Activated CD4-positive, alpha-beta memory T cell treated with anti-CD3 and anti-CD28 coated beads, Interleukin-2, amount 10 ng/mL, durations not matched to agents 7 days and 5 days (primary cell): ENCODE measurements at regions not wholly inside any gene's neighbourhood (a gene's known extent, or its start where the extent isn't known, plus 50 kb on each side); places are given as distances from the start of the nearest gene placed in this dataset.
"Not testable (repeated sequence)": the region's sequence is repeated elsewhere in the genome, so short reads cannot be mapped to it uniquely, and the experiment has no call there.

Experiments
- CTCF ChIA-PET: fragments of 350-600 bp; sonication (Branson Sonifier 250); formaldehyde crosslinking; loops from one replicate; lab custom pipeline; 2021; ENCODE audit warnings: antibody characterized with exemption, inconsistent platforms; lab: Charles Lee
- POLR2A ChIA-PET: fragments of 350-600 bp; sonication (Branson Sonifier 250); formaldehyde crosslinking; loops from one replicate; lab custom pipeline; 2021; ENCODE audit warnings: antibody characterized with exemption; lab: Charles Lee
- DNase-seq: peaks from one replicate; pipeline ENCODE4 v3.0.0-alpha.2; 2020
- H3K27ac Mint-ChIP-seq: one replicate; pipeline ENCODE4 v1.8.0; 2021; ENCODE audit warnings: mild to moderate bottlenecking, mixed read lengths
- H3K27me3 Mint-ChIP-seq: one replicate; pipeline ENCODE4 v1.8.0; 2021; ENCODE audit warnings: mixed read lengths
- H3K36me3 Mint-ChIP-seq: one replicate; pipeline ENCODE4 v1.8.0; 2021; ENCODE audit warnings: low read depth, mixed read lengths
- H3K4me1 Mint-ChIP-seq: one replicate; pipeline ENCODE4 v1.8.0; 2021; ENCODE audit warnings: mixed read lengths
- H3K4me3 Mint-ChIP-seq: one replicate; pipeline ENCODE4 v1.8.0; 2021; ENCODE audit warnings: mild to moderate bottlenecking, mixed read lengths
- H3K9me3 Mint-ChIP-seq: one replicate; pipeline ENCODE4 v1.8.0; 2021; ENCODE audit warnings: mixed read lengths

- Mint-ChIP-seq H3K4me1 (no peaks in the 10 kb centered on the region), H3K27me3 (no peaks in the 10 kb centered on the region), H3K36me3 (no peaks in the 10 kb centered on the region), H3K4me3 (no peak overlapping the region), H3K9me3 (no peaks in the 10 kb centered on the region), H3K27ac (no peak overlapping the region)
- ChIA-PET POLR2A (no interaction called here), CTCF (interaction anchor here (0.6 kb wide), 1 partner anchor 15 kb away, joined by 3 read pairs; no protein-coding TSS in a partner anchor)
- no peak for DNase-seq
These were observed 138.1 kb upstream of the ST6GALNAC5 start for GRCh38 chr1:76729142-76729541.

- Mint-ChIP-seq H3K27ac (no peak overlapping the region), H3K4me1 (no peaks in the 10 kb centered on the region), H3K9me3 (no peaks in the 10 kb centered on the region), H3K27me3 (no peaks in the 10 kb centered on the region), H3K4me3 (no peak overlapping the region), H3K36me3 (no peaks in the 10 kb centered on the region)
- DNase-seq: no peak
- POLR2A ChIA-PET: no interaction called here
- CTCF ChIA-PET: no interaction called here
These were observed 137.3 kb upstream of the ST6GALNAC5 start for GRCh38 chr1:76730027-76730426.

- H3K36me3 Mint-ChIP-seq, H3K9me3 Mint-ChIP-seq, H3K27ac Mint-ChIP-seq, POLR2A ChIA-PET, H3K4me3 Mint-ChIP-seq, H3K4me1 Mint-ChIP-seq, H3K27me3 Mint-ChIP-seq, CTCF ChIA-PET, DNase-seq: not testable (repeated sequence)
These were observed 128.9 kb upstream of the ST6GALNAC5 start for GRCh38 chr1:76738355-76738754.

GRCh38 chr1:76740956-76741355 is 126.3 kb upstream of the ST6GALNAC5 start:
- H3K9me3 Mint-ChIP-seq, POLR2A ChIA-PET, H3K4me3 Mint-ChIP-seq, H3K36me3 Mint-ChIP-seq, H3K4me1 Mint-ChIP-seq, H3K27ac Mint-ChIP-seq, H3K27me3 Mint-ChIP-seq, DNase-seq, CTCF ChIA-PET: not testable (repeated sequence)

GRCh38 chr1:76744989-76745388 is 122.3 kb upstream of the ST6GALNAC5 start:
- ChIA-PET CTCF (no interaction called here), POLR2A (no interaction called here)
- H3K36me3 Mint-ChIP-seq: no peaks in the 10 kb centered on the region

GRCh38 chr1:76746206-76746605 is 121.1 kb upstream of the ST6GALNAC5 start:
- POLR2A ChIA-PET: no interaction called here
- H3K4me3 Mint-ChIP-seq: no peak overlapping the region
- H3K4me1 Mint-ChIP-seq: no peaks in the 10 kb centered on the region
- no peak overlapping the region for H3K27ac Mint-ChIP-seq
- H3K36me3 Mint-ChIP-seq: no peaks in the 10 kb centered on the region
- H3K27me3 Mint-ChIP-seq: no peaks in the 10 kb centered on the region
- CTCF ChIA-PET: no interaction called here
- H3K9me3 Mint-ChIP-seq: no peaks in the 10 kb centered on the region
- no peak for DNase-seq

More at GRCh38 chr1:76744989-76745388, 122.3 kb upstream of the ST6GALNAC5 start:
- no peak overlapping the region for H3K4me3 Mint-ChIP-seq
- no peaks in the 10 kb centered on the region for H3K27me3 Mint-ChIP-seq
- H3K27ac Mint-ChIP-seq: no peak overlapping the region
- H3K9me3 Mint-ChIP-seq: no peaks in the 10 kb centered on the region
- no peak for DNase-seq
- H3K4me1 Mint-ChIP-seq: no peaks in the 10 kb centered on the region

GRCh38 chr1:76754730-76755129 is 112.5 kb upstream of the ST6GALNAC5 start:
- no peaks in the 10 kb centered on the region for H3K9me3 Mint-ChIP-seq
- no peaks in the 10 kb centered on the region for H3K4me1 Mint-ChIP-seq
- no peaks in the 10 kb centered on the region for H3K36me3 Mint-ChIP-seq
- ChIA-PET POLR2A (no interaction called here), CTCF (no interaction called here)
- DNase-seq: no peak
- no peak overlapping the region for H3K4me3 Mint-ChIP-seq
- no peaks in the 10 kb centered on the region for H3K27me3 Mint-ChIP-seq
- no peak overlapping the region for H3K27ac Mint-ChIP-seq

GRCh38 chr1:76759171-76759860 is 108.0 kb upstream of the ST6GALNAC5 start:
- no peaks in the 10 kb centered on the region for H3K9me3 Mint-ChIP-seq
- no peaks in the 10 kb centered on the region for H3K36me3 Mint-ChIP-seq
- ChIA-PET CTCF (no interaction called here), POLR2A (no interaction called here)
- no peak for DNase-seq
- no peak overlapping the region for H3K27ac Mint-ChIP-seq
- no peaks in the 10 kb centered on the region for H3K27me3 Mint-ChIP-seq
- no peaks in the 10 kb centered on the region for H3K4me1 Mint-ChIP-seq
- no peak overlapping the region for H3K4me3 Mint-ChIP-seq

- Mint-ChIP-seq H3K9me3 (no peaks in the 10 kb centered on the region), H3K27me3 (no peaks in the 10 kb centered on the region), H3K4me3 (no peak overlapping the region), H3K4me1 (no peaks in the 10 kb centered on the region), H3K36me3 (no peaks in the 10 kb centered on the region), H3K27ac (no peak overlapping the region)
- DNase-seq: no peak
- POLR2A ChIA-PET: no interaction called here
- CTCF ChIA-PET: no interaction called here
These were observed 107.3 kb upstream of the ST6GALNAC5 start for GRCh38 chr1:76759950-76760349.

- ChIA-PET CTCF (no interaction called here), POLR2A (no interaction called here)
- no peak for DNase-seq
- no peaks in the 10 kb centered on the region for H3K27me3 Mint-ChIP-seq
- no peaks in the 10 kb centered on the region for H3K9me3 Mint-ChIP-seq
- no peaks in the 10 kb centered on the region for H3K4me1 Mint-ChIP-seq
- H3K36me3 Mint-ChIP-seq: no peaks in the 10 kb centered on the region
- H3K4me3 Mint-ChIP-seq: no peak overlapping the region
- H3K27ac Mint-ChIP-seq: no peak overlapping the region
These were observed 103.5 kb upstream of the ST6GALNAC5 start for GRCh38 chr1:76763738-76764137.

- Mint-ChIP-seq H3K4me1 (no peaks in the 10 kb centered on the region), H3K27me3 (no peaks in the 10 kb centered on the region), H3K36me3 (no peaks in the 10 kb centered on the region), H3K9me3 (no peaks in the 10 kb centered on the region), H3K4me3 (no peak overlapping the region), H3K27ac (no peak overlapping the region)
- DNase-seq: no peak
- ChIA-PET CTCF (no interaction called here), POLR2A (no interaction called here)
These were observed 102.4 kb upstream of the ST6GALNAC5 start for GRCh38 chr1:76764638-76765454.

- H3K27me3 Mint-ChIP-seq: no peaks in the 10 kb centered on the region
These were observed 100.9 kb upstream of the ST6GALNAC5 start for GRCh38 chr1:76766381-76766780.

GRCh38 chr1:76769911-76770310 is 97.4 kb upstream of the ST6GALNAC5 start:
- Mint-ChIP-seq H3K4me1 (no peaks in the 10 kb centered on the region), H3K27me3 (no peaks in the 10 kb centered on the region), H3K36me3 (no peaks in the 10 kb centered on the region), H3K9me3 (no peaks in the 10 kb centered on the region), H3K27ac (no peak overlapping the region), H3K4me3 (no peak overlapping the region)
- no peak for DNase-seq
- ChIA-PET POLR2A (no interaction called here), CTCF (no interaction called here)

More at GRCh38 chr1:76766381-76766780, 100.9 kb upstream of the ST6GALNAC5 start:
- Mint-ChIP-seq H3K36me3 (no peaks in the 10 kb centered on the region), H3K4me3 (no peak overlapping the region), H3K4me1 (no peaks in the 10 kb centered on the region), H3K27ac (no peak overlapping the region), H3K9me3 (no peaks in the 10 kb centered on the region)
- DNase-seq: no peak
- ChIA-PET CTCF (no interaction called here), POLR2A (no interaction called here)

- no peaks in the 10 kb centered on the region for H3K27me3 Mint-ChIP-seq
- CTCF ChIA-PET: no interaction called here
- POLR2A ChIA-PET: no interaction called here
- no peaks in the 10 kb centered on the region for H3K9me3 Mint-ChIP-seq
- no peak for DNase-seq
- H3K27ac Mint-ChIP-seq: no peak overlapping the region
- H3K4me3 Mint-ChIP-seq: no peak overlapping the region
- H3K36me3 Mint-ChIP-seq: no peaks in the 10 kb centered on the region
- H3K4me1 Mint-ChIP-seq: no peaks in the 10 kb centered on the region
These were observed 96.3 kb upstream of the ST6GALNAC5 start for GRCh38 chr1:76770979-76771378.
